AG09309 (cell line): ENCODE measurements at regions not wholly inside any gene's neighbourhood (a gene's known extent, or its start where the extent isn't known, plus 50 kb on each side); places are given as distances from the start of the nearest gene placed in this dataset.

Experiments used
- DNase-seq: peaks from one replicate; pipeline ENCODE4 v3.0.0-alpha.2; 2010; ENCODE audit warnings: low read depth
- H3K4me3 ChIP-seq: 2 replicates; pipeline ENCODE4 v1.5.1; 2011; ENCODE audit warnings: mild to moderate bottlenecking, low read depth, low read length, moderate library complexity; ENCODE audit not compliant: control insufficient read depth
- TF ChIP-seq, protein P1 (sequence below): IDR thresholded peaks from 2 replicates; pipeline ENCODE4 v1.5.1; 2011; ENCODE audit warnings: mild to moderate bottlenecking, low read depth, low read length, inconsistent platforms; ENCODE audit not compliant: insufficient read depth, control insufficient read depth; ENCODE audit errors: missing control alignments

DNA sequence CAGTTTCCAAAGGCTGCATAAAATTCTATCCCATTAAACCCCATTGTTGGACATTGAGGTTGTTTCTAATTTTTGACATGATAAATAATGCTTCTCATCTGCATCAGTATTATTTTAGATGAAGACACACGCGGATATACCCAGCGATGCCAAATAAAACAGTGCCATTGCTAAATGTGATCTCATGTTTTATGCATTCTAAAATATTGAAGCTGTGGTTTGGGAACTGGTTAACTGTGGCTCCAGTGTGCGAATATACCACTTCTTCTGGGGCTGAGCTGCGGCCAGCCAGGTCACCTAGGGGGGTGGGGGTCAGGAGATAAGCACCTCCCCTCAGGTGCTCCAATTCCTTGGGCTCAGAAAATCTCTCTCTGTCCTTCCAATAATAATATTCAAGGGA, 230.0 kb downstream of the ADAMTS9 start:
- TF ChIP-seq, protein P1, sequence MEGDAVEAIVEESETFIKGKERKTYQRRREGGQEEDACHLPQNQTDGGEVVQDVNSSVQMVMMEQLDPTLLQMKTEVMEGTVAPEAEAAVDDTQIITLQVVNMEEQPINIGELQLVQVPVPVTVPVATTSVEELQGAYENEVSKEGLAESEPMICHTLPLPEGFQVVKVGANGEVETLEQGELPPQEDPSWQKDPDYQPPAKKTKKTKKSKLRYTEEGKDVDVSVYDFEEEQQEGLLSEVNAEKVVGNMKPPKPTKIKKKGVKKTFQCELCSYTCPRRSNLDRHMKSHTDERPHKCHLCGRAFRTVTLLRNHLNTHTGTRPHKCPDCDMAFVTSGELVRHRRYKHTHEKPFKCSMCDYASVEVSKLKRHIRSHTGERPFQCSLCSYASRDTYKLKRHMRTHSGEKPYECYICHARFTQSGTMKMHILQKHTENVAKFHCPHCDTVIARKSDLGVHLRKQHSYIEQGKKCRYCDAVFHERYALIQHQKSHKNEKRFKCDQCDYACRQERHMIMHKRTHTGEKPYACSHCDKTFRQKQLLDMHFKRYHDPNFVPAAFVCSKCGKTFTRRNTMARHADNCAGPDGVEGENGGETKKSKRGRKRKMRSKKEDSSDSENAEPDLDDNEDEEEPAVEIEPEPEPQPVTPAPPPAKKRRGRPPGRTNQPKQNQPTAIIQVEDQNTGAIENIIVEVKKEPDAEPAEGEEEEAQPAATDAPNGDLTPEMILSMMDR = no peak
- no peak overlapping the region for H3K4me3 ChIP-seq
- no peak for DNase-seq

DNA sequence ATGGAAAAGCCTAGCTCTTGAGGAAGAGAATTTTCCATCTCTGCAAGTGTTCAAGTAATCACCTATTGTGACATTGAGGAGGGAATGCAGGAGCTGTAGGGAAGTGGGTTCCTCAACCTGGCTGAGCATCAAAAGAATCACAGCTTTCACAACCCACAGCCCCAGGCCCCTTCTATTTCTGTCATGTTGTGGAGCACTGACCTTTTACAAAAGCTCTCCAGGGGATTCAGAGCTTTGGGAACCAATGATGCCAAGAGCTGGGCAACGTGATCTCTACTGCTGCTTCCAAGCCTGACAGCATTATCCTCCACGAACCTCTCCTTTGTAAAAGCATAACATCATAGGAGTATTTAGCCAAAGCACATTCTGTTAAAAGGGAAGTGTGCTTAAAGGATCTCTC, 231.1 kb downstream of the ADAMTS9 start:
- DNase-seq = no peak
- TF ChIP-seq, protein P1 = no peak
- no peak overlapping the region for H3K4me3 ChIP-seq

DNA sequence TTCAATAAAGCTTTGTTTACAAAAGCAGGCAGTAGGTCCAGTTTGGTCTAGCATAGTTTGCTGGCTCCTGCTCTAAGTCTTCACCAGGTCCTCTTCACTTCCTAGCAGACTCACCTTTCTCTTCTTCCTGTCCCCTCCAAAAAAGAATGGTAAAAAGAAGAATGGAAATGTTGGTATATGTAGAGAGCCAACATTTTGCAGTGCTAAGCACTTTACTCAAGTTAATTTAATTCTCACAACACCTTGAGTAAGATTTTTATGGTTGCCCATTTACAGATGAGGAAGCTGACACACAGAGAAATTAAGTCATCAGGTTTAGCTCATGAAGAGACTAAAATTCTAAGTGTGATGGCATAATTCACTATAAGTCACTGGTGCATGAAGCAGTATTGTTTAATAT, 230.1 kb upstream of the PRICKLE2 start:
- TF ChIP-seq, protein P1 = no peak
- no peak for DNase-seq
- no peak overlapping the region for H3K4me3 ChIP-seq

DNA sequence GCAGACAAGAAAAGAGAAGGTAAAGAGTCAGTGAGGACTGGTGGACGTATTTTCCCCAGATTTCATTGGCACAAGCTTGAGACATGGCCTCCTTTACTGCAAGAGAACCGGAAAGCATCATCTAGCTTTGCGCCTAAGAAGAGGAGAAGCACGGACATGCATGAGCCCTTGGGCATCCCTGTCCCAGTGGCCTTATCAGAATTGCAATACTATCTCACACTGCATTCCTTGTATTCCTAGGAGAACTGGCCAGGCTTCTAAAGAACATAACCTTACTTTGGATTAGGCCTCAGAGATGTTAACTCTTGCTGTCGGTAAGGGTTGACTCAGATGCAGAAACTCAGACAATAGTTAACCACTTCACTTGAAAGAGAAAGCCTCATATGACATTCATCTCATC, 229.5 kb upstream of the PRICKLE2 start:
- no peak overlapping the region for H3K4me3 ChIP-seq
- no peak for DNase-seq
- TF ChIP-seq, protein P1 = no peak

DNA sequence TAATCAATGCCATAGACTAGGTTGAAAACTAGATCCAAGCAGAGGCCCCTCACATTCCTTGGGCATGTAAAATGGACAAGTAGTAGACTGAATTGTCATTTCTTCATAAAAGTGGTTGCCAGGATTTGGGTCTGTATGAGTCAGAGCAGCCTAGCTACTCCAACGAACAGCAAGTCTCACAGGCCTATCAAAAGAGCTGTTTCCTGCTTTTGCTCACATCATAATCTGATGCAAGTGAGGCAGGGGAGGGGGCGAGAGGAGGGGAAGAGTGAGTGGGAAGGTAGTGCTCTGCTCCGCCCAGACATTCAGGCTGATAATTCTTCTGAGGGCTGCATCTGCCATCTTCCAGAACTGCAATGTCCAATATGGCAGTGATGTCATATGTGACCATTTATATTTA, 228.9 kb upstream of the PRICKLE2 start:
- TF ChIP-seq, protein P1 = no peak
- no peak overlapping the region for H3K4me3 ChIP-seq
- peak; percentile 54 for DNase-seq

DNA sequence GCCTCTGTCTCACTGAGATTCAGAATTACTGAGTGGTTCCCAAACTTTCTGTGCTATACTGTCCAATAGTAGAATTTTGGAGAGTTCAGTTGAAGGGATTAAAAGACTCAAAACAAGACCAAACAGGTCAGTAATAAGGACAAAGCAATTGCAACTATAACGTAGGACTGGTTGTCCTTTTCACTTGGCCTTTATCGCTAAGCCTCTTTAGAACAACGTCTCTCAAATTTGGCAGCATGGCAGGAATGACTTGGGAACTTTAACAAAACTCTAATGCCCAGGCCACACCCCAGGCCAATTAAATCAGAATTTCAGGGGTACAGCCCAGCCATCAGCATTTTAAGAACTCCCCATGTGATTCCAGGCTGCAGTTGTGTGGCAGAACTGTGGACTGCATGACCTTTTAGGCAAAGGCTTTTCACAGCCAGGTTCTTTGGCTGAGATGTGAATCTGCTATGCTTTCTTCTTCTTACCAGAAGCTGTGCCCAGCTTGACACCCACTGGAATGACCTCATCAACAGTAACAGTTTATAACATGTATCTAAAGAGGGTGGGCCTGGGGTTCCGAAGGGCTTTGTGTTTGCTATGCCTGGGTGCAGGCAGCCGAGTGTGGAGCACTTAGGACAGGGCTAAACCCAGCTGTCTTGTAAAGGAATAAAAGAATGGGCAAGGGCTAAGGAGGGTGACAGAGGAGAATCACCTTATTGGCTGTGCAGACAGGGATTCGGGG, 226.2 kb upstream of the PRICKLE2 start:
- no peak overlapping the region for H3K4me3 ChIP-seq
- TF ChIP-seq, protein P1 = no peak
- no peak for DNase-seq
